Gastroesophageal sphincter (tissue), 4 donors: ENCODE measurements at regions not wholly inside any gene's neighbourhood (a gene's known extent, or its start where the extent isn't known, plus 50 kb on each side); places are given as distances from the start of the nearest gene placed in this dataset.

Experiments used
- ATAC-seq: fragments of 150-250 bp; one replicate; pipeline ENCODE4 v1.9.1; 2016; ENCODE audit warnings: mild to moderate bottlenecking, moderate library complexity
- H3K27ac ChIP-seq, 4 donors: fragments of 200-600 bp; sonication (generic) in 3 of 4; 1 replicate in 3 of 4; 2 replicates in 1 of 4; pipeline ENCODE4 v1.5.1; 2016 to 2019
- H3K27me3 ChIP-seq: fragments of 200-600 bp; sonication (generic); one replicate; pipeline ENCODE4 v1.5.1; 2019
- H3K36me3 ChIP-seq, 2 donors: fragments of 200-600 bp; sonication (generic); one replicate each; pipeline ENCODE4 v1.5.1; 2019; ENCODE audit warnings: control low read depth in 1 of 2
- H3K4me1 ChIP-seq, 3 donors: fragments of 200-600 bp; sonication (generic); 1 replicate in 2 of 3; 2 replicates in 1 of 3; pipeline ENCODE4 v1.5.1; 2016 to 2019; ENCODE audit warnings: control low read depth in 2 of 3
- H3K4me3 ChIP-seq, 2 donors: fragments of 200-600 bp; sonication (generic); one replicate each; pipeline ENCODE4 v1.5.1; 2019; ENCODE audit warnings: mild to moderate bottlenecking in 1 of 2, moderate library complexity in 1 of 2
- H3K9me3 ChIP-seq, 3 donors: fragments of 200-600 bp; sonication (generic); one replicate each; pipeline ENCODE4 v1.5.1; 2017 to 2019; ENCODE audit warnings: control low read depth in 2 of 3
- EP300 ChIP-seq: sonication (generic); formaldehyde crosslinking; IDR thresholded peaks from one replicate; pipeline ENCODE4 v1.6.1; 2017; ENCODE audit warnings: antibody characterized with exemption, mild to moderate bottlenecking
- POLR2A ChIP-seq, 2 donors: fragments of 450-650 bp; IDR thresholded peaks; one replicate each; pipeline ENCODE4 v1.6.1; 2017; ENCODE audit warnings: antibody characterized with exemption in 2 of 2, mild to moderate bottlenecking in 2 of 2, moderate library complexity in 1 of 2
- POLR2AphosphoS5 ChIP-seq: sonication (generic); formaldehyde crosslinking; IDR thresholded peaks from one replicate; pipeline ENCODE4 v1.6.1; 2017; ENCODE audit warnings: antibody characterized with exemption
- WGBS, 2 donors: methylation state at CpG; one replicate each; pipeline ENCODE4 v1.1.5; 2018; ENCODE audit warnings: low coverage in 1 of 2; 5-methylcytosine and 5-hydroxymethylcytosine counted together
- TF ChIP-seq, protein P1 (sequence below), 4 experiments: fragments of 200-600 bp in 2 of 4; fragments of 450-650 bp in 2 of 4; sonication (generic) in 1 of 4; IDR thresholded peaks; one replicate each; pipeline ENCODE4 v1.5.1; 2017 to 2019; ENCODE audit warnings: antibody characterized with exemption in 4 of 4, mild to moderate bottlenecking in 2 of 4, moderate library complexity in 2 of 4

DNA sequence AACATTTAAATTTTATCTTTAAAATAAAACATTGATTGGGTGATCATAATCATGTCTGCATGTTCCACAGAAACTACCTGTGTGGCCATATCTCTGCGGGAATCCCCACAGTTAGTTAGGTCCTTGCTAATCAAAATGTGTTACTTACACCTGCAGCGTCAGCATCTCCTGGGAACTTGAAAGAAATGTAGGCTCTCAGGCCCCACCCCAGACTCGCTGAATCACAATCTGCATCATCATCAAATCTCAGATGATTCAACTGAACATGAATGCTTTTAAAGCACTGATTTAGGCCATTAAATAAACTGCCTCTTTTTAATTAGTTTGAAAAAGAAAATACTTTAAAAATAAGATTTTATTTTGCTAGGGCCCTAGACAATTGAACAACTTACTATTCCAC lies 577.8 kb downstream of the PYDC2 start:
- no peaks in the 10 kb centered on the region for H3K4me1 ChIP-seq
- TF ChIP-seq POLR2AphosphoS5, result no peak
- TF ChIP-seq POLR2A (IDR thresholded peaks at IDR 0.05), result no peak
- no peak for TF ChIP-seq EP300
- TF ChIP-seq, protein P1, sequence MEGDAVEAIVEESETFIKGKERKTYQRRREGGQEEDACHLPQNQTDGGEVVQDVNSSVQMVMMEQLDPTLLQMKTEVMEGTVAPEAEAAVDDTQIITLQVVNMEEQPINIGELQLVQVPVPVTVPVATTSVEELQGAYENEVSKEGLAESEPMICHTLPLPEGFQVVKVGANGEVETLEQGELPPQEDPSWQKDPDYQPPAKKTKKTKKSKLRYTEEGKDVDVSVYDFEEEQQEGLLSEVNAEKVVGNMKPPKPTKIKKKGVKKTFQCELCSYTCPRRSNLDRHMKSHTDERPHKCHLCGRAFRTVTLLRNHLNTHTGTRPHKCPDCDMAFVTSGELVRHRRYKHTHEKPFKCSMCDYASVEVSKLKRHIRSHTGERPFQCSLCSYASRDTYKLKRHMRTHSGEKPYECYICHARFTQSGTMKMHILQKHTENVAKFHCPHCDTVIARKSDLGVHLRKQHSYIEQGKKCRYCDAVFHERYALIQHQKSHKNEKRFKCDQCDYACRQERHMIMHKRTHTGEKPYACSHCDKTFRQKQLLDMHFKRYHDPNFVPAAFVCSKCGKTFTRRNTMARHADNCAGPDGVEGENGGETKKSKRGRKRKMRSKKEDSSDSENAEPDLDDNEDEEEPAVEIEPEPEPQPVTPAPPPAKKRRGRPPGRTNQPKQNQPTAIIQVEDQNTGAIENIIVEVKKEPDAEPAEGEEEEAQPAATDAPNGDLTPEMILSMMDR (IDR thresholded peaks at IDR 0.05), result no peak
- no peaks in the 10 kb centered on the region for H3K9me3 ChIP-seq
- WGBS, 2 donors, result 62 to 69% methylated on average over 3 of the region's 3 CpGs
- no peak overlapping the region for H3K27ac ChIP-seq
- no peak overlapping the region for H3K4me3 ChIP-seq
- no peaks in the 10 kb centered on the region for H3K36me3 ChIP-seq
- H3K27me3 ChIP-seq, result no peaks in the 10 kb centered on the region
- no peak for ATAC-seq

DNA sequence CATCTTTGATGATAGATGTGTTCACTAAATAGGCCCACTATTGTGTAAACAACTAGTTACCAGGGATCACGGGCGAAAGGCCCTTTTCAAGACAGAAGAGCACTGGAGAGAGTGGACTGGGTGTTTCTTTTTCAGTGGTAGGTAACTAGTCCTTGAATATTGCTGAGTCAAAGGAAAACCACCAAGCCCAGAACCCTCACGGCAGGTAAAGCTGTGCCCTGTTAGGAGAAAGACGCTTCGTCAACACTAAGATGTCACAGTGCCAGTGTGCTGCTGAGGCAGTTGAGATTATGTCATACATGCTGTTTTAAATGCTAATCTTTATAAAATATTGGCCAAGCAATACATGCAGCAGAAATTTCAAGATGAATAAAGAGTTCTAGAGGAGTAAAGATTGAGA lies 578.6 kb downstream of the PYDC2 start:
- Histone ChIP-seq H3K36me3 (no peaks in the 10 kb centered on the region), H3K9me3 (no peaks in the 10 kb centered on the region), H3K27ac (no peak overlapping the region), H3K4me3 (no peak overlapping the region), H3K27me3 (no peaks in the 10 kb centered on the region), H3K4me1 (no peaks in the 10 kb centered on the region)
- TF ChIP-seq POLR2AphosphoS5 (no peak), POLR2A (IDR thresholded peaks at IDR 0.05) (no peak), EP300 (no peak)
- TF ChIP-seq, protein P1 (IDR thresholded peaks at IDR 0.05), result no peak
- ATAC-seq, result no peak
- 48 to 86% methylated on average over 3 to 5 of the region's 5 CpGs for WGBS, 2 donors

DNA sequence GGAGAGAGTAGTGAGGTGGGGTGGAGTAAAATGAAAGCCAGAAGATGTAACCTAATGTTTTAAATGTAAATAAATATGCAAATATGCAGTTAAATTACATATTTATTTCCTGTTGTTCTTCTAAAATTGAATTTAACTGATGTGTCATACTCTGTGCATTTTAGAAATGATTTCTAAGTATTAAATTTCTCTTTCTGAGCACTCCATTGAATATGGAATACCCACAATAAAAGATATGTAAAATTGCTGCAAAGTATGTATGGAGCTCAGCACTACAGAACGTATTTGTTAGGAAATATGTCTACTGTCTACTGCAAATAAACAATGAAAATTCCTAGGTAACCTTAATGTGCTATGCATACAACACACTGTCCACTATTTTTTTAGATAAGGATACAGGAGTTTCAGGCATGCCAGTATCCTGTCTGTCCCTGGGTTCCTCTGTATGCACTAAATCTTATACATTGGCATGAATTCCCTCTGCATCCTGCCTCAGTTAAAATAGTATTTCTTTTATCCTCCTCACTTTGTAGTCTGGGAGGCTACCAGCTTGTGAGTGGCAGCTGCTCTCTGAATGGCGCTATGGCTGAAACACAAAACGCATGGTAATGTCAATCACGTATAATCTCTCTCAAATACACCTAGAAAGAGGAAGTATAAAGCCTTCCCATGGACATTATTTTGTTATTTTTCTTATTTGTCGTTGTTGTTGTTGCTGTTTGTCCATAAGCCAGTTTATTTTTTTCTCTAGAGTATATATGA lies 579.5 kb downstream of the PYDC2 start:
- H3K4me3 ChIP-seq, result no peak overlapping the region
- TF ChIP-seq EP300 (no peak), POLR2A (IDR thresholded peaks at IDR 0.05) (no peak), POLR2AphosphoS5 (no peak)
- TF ChIP-seq, protein P1 (IDR thresholded peaks at IDR 0.05), result no peak
- 72 to 84% methylated on average over 5 of the region's 5 CpGs for WGBS, 2 donors
- no peak overlapping the region for H3K27ac ChIP-seq
- H3K4me1 ChIP-seq, result no peaks in the 10 kb centered on the region
- H3K36me3 ChIP-seq, result no peaks in the 10 kb centered on the region
- H3K9me3 ChIP-seq, result no peaks in the 10 kb centered on the region
- no peaks in the 10 kb centered on the region for H3K27me3 ChIP-seq
- no peak for ATAC-seq

DNA sequence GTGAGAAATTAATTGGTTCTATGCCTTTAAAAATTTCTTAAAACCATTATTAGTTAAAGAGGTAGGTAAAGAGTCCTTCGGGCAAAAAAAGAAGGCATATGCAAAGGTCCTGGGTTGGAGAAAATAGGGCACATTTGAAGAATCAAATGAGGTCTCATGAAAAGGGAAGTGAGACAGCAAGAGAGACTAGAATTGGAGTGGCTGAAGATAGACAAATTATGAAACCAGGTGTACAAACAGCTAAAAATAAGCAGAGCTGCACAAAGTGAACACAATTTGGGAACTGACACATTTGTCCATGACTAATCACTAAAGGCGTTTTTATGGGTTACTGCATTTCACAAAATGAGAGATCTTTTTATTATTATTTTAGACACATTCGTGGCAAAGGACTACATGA lies 581.2 kb downstream of the PYDC2 start:
- 80 to 92% methylated on average over 2 to 3 of the region's 3 CpGs for WGBS, 2 donors
- no peak for TF ChIP-seq POLR2AphosphoS5
- TF ChIP-seq, protein P1 (IDR thresholded peaks at IDR 0.05), result no peak
- no peak overlapping the region for H3K4me3 ChIP-seq

DNA sequence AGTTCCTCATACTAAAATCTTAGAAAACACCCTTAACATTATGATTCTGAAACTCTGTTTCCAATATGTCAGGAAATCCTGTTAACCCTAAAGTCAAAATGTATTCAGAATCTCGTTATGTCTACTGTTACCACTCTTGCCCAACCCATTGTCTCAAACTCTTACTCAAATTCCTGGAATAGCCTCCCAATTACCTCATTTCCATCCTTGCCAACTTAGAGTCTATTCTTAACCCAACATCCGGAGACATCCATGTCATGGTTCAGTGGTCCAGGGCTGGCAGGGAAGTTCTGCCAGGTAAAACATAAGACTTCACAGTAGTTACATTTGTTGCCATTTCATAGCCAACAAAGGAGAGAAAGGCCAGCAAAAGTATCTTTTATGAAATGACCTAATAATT lies 593.9 kb downstream of the PYDC2 start:
- H3K27ac ChIP-seq, result no peak overlapping the region
- ATAC-seq, result no peak
- no peaks in the 10 kb centered on the region for H3K4me1 ChIP-seq
- H3K9me3 ChIP-seq, result no peaks in the 10 kb centered on the region
- 38 to 42% methylated on average over 2 of the region's 2 CpGs for WGBS, 2 donors
- no peaks in the 10 kb centered on the region for H3K36me3 ChIP-seq
- no peak overlapping the region for H3K4me3 ChIP-seq
- no peaks in the 10 kb centered on the region for H3K27me3 ChIP-seq
- no peak for TF ChIP-seq POLR2A (IDR thresholded peaks at IDR 0.05)
- TF ChIP-seq EP300, result no peak
- TF ChIP-seq, protein P1 (IDR thresholded peaks at IDR 0.05), result no peak
- no peak for TF ChIP-seq POLR2AphosphoS5

More for the DNA sequence above, 581.2 kb downstream of the PYDC2 start:
- H3K4me1 ChIP-seq, result no peaks in the 10 kb centered on the region
- ATAC-seq, result no peak
- H3K27ac ChIP-seq, result no peak overlapping the region
- no peaks in the 10 kb centered on the region for H3K9me3 ChIP-seq
- H3K27me3 ChIP-seq, result no peaks in the 10 kb centered on the region
- H3K36me3 ChIP-seq, result no peaks in the 10 kb centered on the region
